ENCODE measurements at regions not wholly inside any gene's neighbourhood (a gene's known extent, or its start where the extent isn't known, plus 50 kb on each side); places are given as distances from the start of the nearest gene placed in this dataset.

GRCh38 chr1:29648798-29649188 is 412.5 kb downstream of the PTPRU start:
- no peaks in the 10 kb centered on the region for H3K36me3 ChIP-seq (ENCODE audit: control insufficient read depth, low read length)
- H3K9me3 ChIP-seq (ENCODE audit: control insufficient read depth, insufficient read depth, low read length) = no peaks in the 10 kb centered on the region
- H3K27ac ChIP-seq (ENCODE audit: low read depth, low read length) = no peak overlapping the region
- H3K4me3 ChIP-seq (ENCODE audit: low read length) = no peak overlapping the region
- no peak overlapping the region for H3K4me2 ChIP-seq (ENCODE audit: low read length)
- H3K4me1 ChIP-seq (ENCODE audit: control insufficient read depth, low read length) = no peaks in the 10 kb centered on the region
- no peaks in the 10 kb centered on the region for H3K27me3 ChIP-seq (ENCODE audit: control insufficient read depth, low read length)
- H3F3A ChIP-seq (ENCODE audit: control insufficient read depth, insufficient read depth) = no peaks in the 10 kb centered on the region
- no peaks in the 10 kb centered on the region for H4K20me1 ChIP-seq (ENCODE audit: control insufficient read depth, insufficient read depth, low read depth, low read length)
- no peaks in the 10 kb centered on the region for H3K79me2 ChIP-seq (ENCODE audit: control insufficient read depth, low read length)
- H3K9me2 ChIP-seq (replicated peaks; ENCODE audit: control insufficient read depth, low read length) = no peaks in the 10 kb centered on the region
- TF ChIP-seq CTCF (IDR thresholded peaks at IDR 0.05; ENCODE audit: low read depth, low read length, poor library complexity, severe bottlenecking) = no peak
- TF ChIP-seq EZH2phosphoT487 (IDR thresholded peaks at IDR 0.05; ENCODE audit: borderline replicate concordance, low read length) = no peak

- Histone ChIP-seq H3K79me2 (ENCODE audit: control insufficient read depth, low read length) (no peaks in the 10 kb centered on the region), H3K4me3 (ENCODE audit: low read length) (no peak overlapping the region), H4K20me1 (ENCODE audit: control insufficient read depth, insufficient read depth, low read depth, low read length) (no peaks in the 10 kb centered on the region), H3K9me3 (ENCODE audit: control insufficient read depth, insufficient read depth, low read length) (no peaks in the 10 kb centered on the region), H3F3A (ENCODE audit: control insufficient read depth, insufficient read depth) (no peaks in the 10 kb centered on the region), H3K27me3 (ENCODE audit: control insufficient read depth, low read length) (no peaks in the 10 kb centered on the region), H3K4me1 (ENCODE audit: control insufficient read depth, low read length) (no peaks in the 10 kb centered on the region), H3K4me2 (ENCODE audit: low read length) (no peak overlapping the region), H3K36me3 (ENCODE audit: control insufficient read depth, low read length) (no peaks in the 10 kb centered on the region), H3K27ac (ENCODE audit: low read depth, low read length) (no peak overlapping the region), H3K9me2 (replicated peaks; ENCODE audit: control insufficient read depth, low read length) (no peaks in the 10 kb centered on the region)
- no peak for TF ChIP-seq CTCF (IDR thresholded peaks at IDR 0.05; ENCODE audit: low read depth, low read length, poor library complexity, severe bottlenecking)
- TF ChIP-seq EZH2phosphoT487 (IDR thresholded peaks at IDR 0.05; ENCODE audit: borderline replicate concordance, low read length) = no peak
Measured at GRCh38 chr1:29648026-29648425, 411.7 kb downstream of the PTPRU start.

- Histone ChIP-seq H3F3A (ENCODE audit: control insufficient read depth, insufficient read depth) (no peaks in the 10 kb centered on the region), H3K79me2 (ENCODE audit: control insufficient read depth, low read length) (no peaks in the 10 kb centered on the region), H3K27me3 (ENCODE audit: control insufficient read depth, low read length) (no peaks in the 10 kb centered on the region), H3K9me3 (ENCODE audit: control insufficient read depth, insufficient read depth, low read length) (no peaks in the 10 kb centered on the region), H3K4me3 (ENCODE audit: low read length) (no peak overlapping the region), H3K36me3 (ENCODE audit: control insufficient read depth, low read length) (no peaks in the 10 kb centered on the region), H3K9me2 (replicated peaks; ENCODE audit: control insufficient read depth, low read length) (no peaks in the 10 kb centered on the region), H3K4me2 (ENCODE audit: low read length) (no peak overlapping the region), H3K27ac (ENCODE audit: low read depth, low read length) (no peak overlapping the region), H3K4me1 (ENCODE audit: control insufficient read depth, low read length) (no peaks in the 10 kb centered on the region), H4K20me1 (ENCODE audit: control insufficient read depth, insufficient read depth, low read depth, low read length) (no peaks in the 10 kb centered on the region)
- TF ChIP-seq EZH2phosphoT487 (IDR thresholded peaks at IDR 0.05; ENCODE audit: borderline replicate concordance, low read length) (no peak), CTCF (IDR thresholded peaks at IDR 0.05; ENCODE audit: low read depth, low read length, poor library complexity, severe bottlenecking) (no peak)
Measured at GRCh38 chr1:29647581-29647980, 411.3 kb downstream of the PTPRU start.
